Lower leg skin (tissue), 3 donors: ENCODE measurements at regions not wholly inside any gene's neighbourhood (a gene's known extent, or its start where the extent isn't known, plus 50 kb on each side); places are given as distances from the start of the nearest gene placed in this dataset.

ENCODE experiments used
- CTCF ChIP-seq, 3 donors: fragments of 450-650 bp; IDR thresholded peaks; one replicate each; pipeline ENCODE4 v1.5.1; 2016; ENCODE audit warnings: antibody characterized with exemption in 3 of 3, mild to moderate bottlenecking in 3 of 3, moderate library complexity in 2 of 3
- POLR2A ChIP-seq, 2 donors: fragments of 450-650 bp; IDR thresholded peaks; one replicate each; pipeline ENCODE4 v1.6.1; 2016 to 2017; ENCODE audit warnings: antibody characterized with exemption in 2 of 2, mild to moderate bottlenecking in 1 of 2, moderate library complexity in 1 of 2

- no peak for TF ChIP-seq POLR2A (IDR thresholded peaks at IDR 0.05)
- TF ChIP-seq CTCF (IDR thresholded peaks at IDR 0.05), result no peak
These were observed 1995.9 kb downstream of the C4orf33 start for GRCh38 chr4:131091896-131092295.
